ENCODE measurements at regions not wholly inside any gene's neighbourhood (a gene's known extent, or its start where the extent isn't known, plus 50 kb on each side); places are given as distances from the start of the nearest gene placed in this dataset.

DNA sequence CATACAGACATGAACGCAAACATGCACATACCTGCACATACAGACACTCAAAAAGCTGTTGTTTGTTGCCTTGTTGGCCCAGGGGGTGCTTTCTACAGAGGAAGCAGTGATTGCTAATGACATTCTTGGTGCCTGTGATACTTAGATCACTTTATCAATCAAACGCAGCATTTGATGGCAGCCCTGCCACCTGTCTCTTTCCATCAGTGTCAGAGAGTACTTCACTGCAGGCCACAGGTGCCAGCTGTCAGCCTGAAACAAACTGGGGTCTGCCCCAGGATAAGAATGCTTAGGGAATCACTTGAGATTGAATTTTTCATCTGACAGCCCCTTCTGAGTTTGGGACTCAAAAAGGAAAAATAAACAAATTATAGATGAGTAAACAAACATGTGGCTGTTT, 388.9 kb upstream of the SGCD start:
- intact Hi-C loops (cut with micrococcal nuclease) = no loop called here
- no peaks in the 10 kb centered on the region for H3K36me3 ChIP-seq (ENCODE audit: control insufficient read depth in 2 of 2, extremely low read depth in 1 of 2, insufficient read depth in 2 of 2, low read length in 2 of 2)
- DNase-seq (ENCODE audit: low read depth, low spot score) = no peak
- POLR2A ChIA-PET = no interaction called here
- BruUV-seq (replicated peaks) = no TSS peak
- dilution Hi-C loops (cut with MboI; ENCODE audit: extremely low pct_ligation_motif_present, low sequenced_read_pairs) = no loop called here
- no peaks in the 10 kb centered on the region for H3K4me1 ChIP-seq (ENCODE audit: control insufficient read depth, extremely low read depth, insufficient read depth, low read length)
- no peak overlapping the region for H3K27ac ChIP-seq (ENCODE audit: insufficient read depth, low read depth, low read length)
- no peak for FAIRE-seq
- H3K4me2 ChIP-seq (ENCODE audit: insufficient read depth, low read length) = no peak overlapping the region
- H3K4me3 ChIP-seq (replicated peaks in 1 of 3; ENCODE audit: insufficient read depth in 1 of 3, low read depth in 1 of 3, low read length in 3 of 3) = no peak overlapping the region
- H2AFZ ChIP-seq (ENCODE audit: low read depth, low read length) = no peak overlapping the region
- no peak for TF ChIP-seq POLR2A (IDR thresholded peaks at IDR 0.05; ENCODE audit: low read depth, low read length)
- no peak for TF ChIP-seq FOS (IDR thresholded peaks at IDR 0.05; ENCODE audit: borderline replicate concordance, insufficient read depth, low read length)
- no peak for TF ChIP-seq MYC (IDR thresholded peaks at IDR 0.05; ENCODE audit: low read depth, low read length)
- H3K27me3 ChIP-seq (ENCODE audit: control insufficient read depth in 2 of 2, insufficient read depth in 2 of 2, low read length in 2 of 2) = no peaks in the 10 kb centered on the region
- H3K9me3 ChIP-seq (replicated peaks; ENCODE audit: control insufficient read depth, insufficient read depth, low read length) = no peaks in the 10 kb centered on the region
- H4K20me1 ChIP-seq (replicated peaks; ENCODE audit: control insufficient read depth, extremely low read depth, insufficient read depth, low read length) = no peaks in the 10 kb centered on the region
- CTCF ChIA-PET = no interaction called here
- H3K9me1 ChIP-seq (replicated peaks; ENCODE audit: control insufficient read depth, extremely low read depth, insufficient read depth, low read length) = no peaks in the 10 kb centered on the region
- H3K9ac ChIP-seq (replicated peaks; ENCODE audit: extremely low read depth, insufficient read depth, low read length) = no peak overlapping the region
- H3K79me2 ChIP-seq (ENCODE audit: control insufficient read depth, insufficient read depth, low read length) = no peaks in the 10 kb centered on the region

DNA sequence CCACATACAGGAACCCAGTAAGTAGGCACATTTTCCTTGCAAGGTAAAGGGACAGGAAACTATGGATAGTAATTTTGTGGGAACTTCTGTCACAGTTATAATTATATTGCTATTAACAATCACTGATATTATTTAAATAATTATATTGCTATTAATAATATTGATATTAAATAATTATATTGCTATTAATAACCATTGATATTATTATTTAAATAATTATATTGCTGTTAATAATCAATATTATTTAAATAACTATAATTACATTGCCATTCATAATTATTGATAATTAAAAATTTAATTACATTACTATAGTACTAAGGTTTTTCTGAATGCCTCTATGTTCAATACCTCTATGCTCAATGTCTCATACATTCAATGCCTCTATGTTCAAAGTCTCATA, 385.6 kb upstream of the SGCD start:
- no peaks in the 10 kb centered on the region for H3K27me3 ChIP-seq (ENCODE audit: control insufficient read depth in 2 of 2, insufficient read depth in 2 of 2, low read length in 2 of 2)
- TF ChIP-seq JUN (IDR thresholded peaks at IDR 0.05; ENCODE audit: borderline replicate concordance, insufficient read depth, insufficient read length, low read depth) (no peak), POLR2AphosphoS5 (IDR thresholded peaks at IDR 0.05; ENCODE audit: insufficient read depth, low read depth, low read length) (no peak)
- POLR2A ChIA-PET = no interaction called here
- no peak overlapping the region for H3K9ac ChIP-seq (replicated peaks; ENCODE audit: extremely low read depth, insufficient read depth, low read length)
- H3K4me3 ChIP-seq (replicated peaks in 1 of 3; ENCODE audit: insufficient read depth in 1 of 3, low read depth in 1 of 3, low read length in 3 of 3) = no peak overlapping the region
- H4K20me1 ChIP-seq (replicated peaks; ENCODE audit: control insufficient read depth, extremely low read depth, insufficient read depth, low read length) = no peaks in the 10 kb centered on the region
- BruUV-seq (replicated peaks) = no TSS peak
- no peak overlapping the region for H2AFZ ChIP-seq (ENCODE audit: low read depth, low read length)
- no peak for DNase-seq (ENCODE audit: low read depth, low spot score)
- FAIRE-seq = no peak
- H3K9me3 ChIP-seq (replicated peaks; ENCODE audit: control insufficient read depth, insufficient read depth, low read length) = no peaks in the 10 kb centered on the region
- intact Hi-C loops (cut with micrococcal nuclease) = no loop called here
- no peaks in the 10 kb centered on the region for H3K36me3 ChIP-seq (ENCODE audit: control insufficient read depth in 2 of 2, extremely low read depth in 1 of 2, insufficient read depth in 2 of 2, low read length in 2 of 2)
- no peaks in the 10 kb centered on the region for H3K9me1 ChIP-seq (replicated peaks; ENCODE audit: control insufficient read depth, extremely low read depth, insufficient read depth, low read length)
- H3K27ac ChIP-seq (ENCODE audit: insufficient read depth, low read depth, low read length) = no peak overlapping the region
- CTCF ChIA-PET = no interaction called here
- dilution Hi-C loops (cut with MboI; ENCODE audit: extremely low pct_ligation_motif_present, low sequenced_read_pairs) = no loop called here
- no peaks in the 10 kb centered on the region for H3K4me1 ChIP-seq (ENCODE audit: control insufficient read depth, extremely low read depth, insufficient read depth, low read length)
- H3K4me2 ChIP-seq (ENCODE audit: insufficient read depth, low read length) = no peak overlapping the region
- no peaks in the 10 kb centered on the region for H3K79me2 ChIP-seq (ENCODE audit: control insufficient read depth, insufficient read depth, low read length)

Measured in endothelial cell of umbilical vein (primary cell).